22Rv1 (cell line): ENCODE measurements at regions not wholly inside any gene's neighbourhood (a gene's known extent, or its start where the extent isn't known, plus 50 kb on each side); places are given as distances from the start of the nearest gene placed in this dataset.

Source experiments
- H3K27ac ChIP-seq: fragments of 450-650 bp; 2 replicates; pipeline ENCODE4 v1.5.1; 2017
- CTCF ChIP-seq: fragments of 450-650 bp; IDR thresholded peaks from 2 replicates; pipeline ENCODE4 v1.5.1; 2017; ENCODE audit warnings: mild to moderate bottlenecking
- ZFX ChIP-seq: fragments of 450-650 bp; IDR thresholded peaks from 2 replicates; pipeline ENCODE4 v1.6.1; 2017; ENCODE audit warnings: antibody characterized with exemption, borderline replicate concordance

- peak overlapping the region; percentile 44 for H3K27ac ChIP-seq
- TF ChIP-seq ZFX (no peak), CTCF (no peak)
Measured at GRCh38 chr17:72175787-72176515, 55.1 kb downstream of the SOX9 start.

GRCh38 chr17:72176516-72176851, 55.7 kb downstream of the SOX9 start:
- no peak for TF ChIP-seq CTCF
- no peak overlapping the region for H3K27ac ChIP-seq

- no peak overlapping the region for H3K27ac ChIP-seq
- no peak for TF ChIP-seq ZFX
- TF ChIP-seq CTCF, result no peak
Measured at GRCh38 chr17:72176951-72177660, 56.3 kb downstream of the SOX9 start.

GRCh38 chr17:72177738-72178137, 56.9 kb downstream of the SOX9 start:
- H3K27ac ChIP-seq, result no peak overlapping the region
- TF ChIP-seq CTCF (no peak), ZFX (no peak)

- TF ChIP-seq CTCF (no peak), ZFX (no peak)
- peak overlapping the region; percentile 92 for H3K27ac ChIP-seq
Measured at GRCh38 chr17:72182371-72182873, 61.6 kb downstream of the SOX9 start.

GRCh38 chr17:72183194-72183685, 62.4 kb downstream of the SOX9 start:
- no peak for TF ChIP-seq CTCF
- no peak for TF ChIP-seq ZFX
- peak overlapping the region; percentile 92 for H3K27ac ChIP-seq

- no peak overlapping the region for H3K27ac ChIP-seq
- no peak for TF ChIP-seq CTCF
Measured at GRCh38 chr17:72184805-72185204, 64.0 kb downstream of the SOX9 start.
